ENCODE measurements at regions not wholly inside any gene's neighbourhood (a gene's known extent, or its start where the extent isn't known, plus 50 kb on each side); places are given as distances from the start of the nearest gene placed in this dataset.

DNA sequence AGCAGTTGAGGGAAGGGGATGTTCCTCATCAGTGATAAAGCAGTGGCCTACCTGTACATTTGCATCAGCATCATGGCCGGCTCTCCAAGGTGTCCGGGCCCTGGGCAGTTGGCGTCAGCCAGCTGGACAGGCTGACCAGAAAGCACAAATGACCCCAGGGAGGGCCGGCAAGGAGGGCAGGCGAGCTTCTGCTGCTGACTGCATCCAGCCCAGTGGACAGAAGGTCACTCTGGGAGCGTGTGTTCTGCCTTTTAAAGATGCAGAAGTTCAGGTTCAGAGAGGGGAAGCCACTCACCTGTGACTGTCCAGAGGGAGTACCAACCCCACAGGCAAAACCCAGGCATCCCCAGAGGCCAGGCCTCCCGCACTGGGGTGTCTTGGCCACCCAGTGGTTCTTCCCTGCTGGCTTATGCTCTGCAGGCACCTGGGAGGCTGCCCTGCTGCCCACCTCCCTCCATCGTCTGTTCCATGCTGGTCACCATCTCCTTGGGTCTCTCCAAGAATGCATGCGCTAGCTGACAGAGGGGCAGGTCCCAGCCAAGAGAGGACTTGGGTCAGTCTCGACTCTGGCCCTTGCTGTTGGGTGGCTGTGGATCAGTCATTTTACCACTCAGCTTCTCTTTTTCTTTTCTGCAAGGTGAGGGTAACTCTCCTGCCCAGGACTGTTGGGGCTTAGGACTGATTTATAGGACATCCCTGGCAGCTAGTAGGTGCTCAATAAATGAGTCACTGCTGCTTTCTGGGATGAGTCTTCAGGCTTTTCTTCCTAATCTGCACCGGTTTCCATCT lies 89.9 kb downstream of the INHBB start:
- Histone ChIP-seq H3K9ac (ENCODE audit: low read length) (no peak overlapping the region), H2BK12ac (ENCODE audit: low read length in 2 of 2) (no peak overlapping the region), H3K14ac (ENCODE audit: low read length in 2 of 2) (no peak overlapping the region), H3K27me3 (ENCODE audit: control insufficient read depth in 1 of 2, insufficient read depth in 1 of 2, low read length in 2 of 2) (peaks cover 26 to 81% of the 10 kb centered on the region in 2 experiments), H2BK5ac (ENCODE audit: low read depth, low read length, poor library complexity, severe bottlenecking) (no peak overlapping the region), H2BK120ac (ENCODE audit: low read depth, low read length) (no peak overlapping the region), H3K4me2 (ENCODE audit: low read length, poor library complexity, severe bottlenecking) (no peak overlapping the region), H3K4me3 (ENCODE audit: insufficient read depth in 1 of 2, low read depth in 1 of 2, low read length in 2 of 2) (no peak overlapping the region), H3K18ac (ENCODE audit: low read depth in 1 of 2, low read length in 2 of 2) (no peak overlapping the region), H3K27ac (ENCODE audit: low read length, poor library complexity, severe bottlenecking) (no peak overlapping the region), H2BK15ac (ENCODE audit: low read depth, poor library complexity, severe bottlenecking) (no peak overlapping the region), H3K4ac (ENCODE audit: low read depth in 1 of 2, low read length in 2 of 2) (no peak overlapping the region), H3K23ac (ENCODE audit: low read length in 2 of 2) (no peak overlapping the region), H3K9me3 (ENCODE audit: control insufficient read depth, low read length) (no peaks in the 10 kb centered on the region), H4K8ac (ENCODE audit: low read length) (no peak overlapping the region), H3K79me1 (replicated peaks; ENCODE audit: low read length, poor library complexity, severe bottlenecking) (no peaks in the 10 kb centered on the region), H3K36me3 (ENCODE audit: control insufficient read depth in 1 of 2, insufficient read depth in 2 of 2, low read depth in 1 of 2, low read length in 2 of 2) (no peaks in the 10 kb centered on the region), H2AK5ac (ENCODE audit: low read length, severe bottlenecking) (no peak overlapping the region), H2AFZ (ENCODE audit: low read depth, low read length) (no peak overlapping the region), H4K91ac (ENCODE audit: low read length) (no peak overlapping the region), H3K4me1 (ENCODE audit: control insufficient read depth, insufficient read depth, low read depth, low read length) (no peaks in the 10 kb centered on the region)
- DNase-seq, result no peak
- WGBS, result 82% methylated on average over 11 of the region's 11 CpGs

DNA sequence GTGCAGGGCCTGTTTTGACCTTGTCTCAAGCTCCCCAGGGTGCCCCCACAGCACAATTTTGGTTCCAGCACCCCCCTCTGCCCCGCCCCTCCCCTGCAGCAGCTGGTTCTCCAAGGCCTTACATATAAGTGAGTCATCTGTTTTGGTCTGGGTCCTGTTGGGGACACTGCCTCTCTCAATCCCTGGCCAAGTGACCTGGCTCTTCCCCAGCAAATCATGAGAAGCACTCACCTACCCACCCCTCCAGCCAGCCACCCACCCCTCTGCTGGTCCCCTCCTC lies 90.5 kb downstream of the INHBB start:
- no peak overlapping the region for H4K91ac ChIP-seq (ENCODE audit: low read length)
- no peak overlapping the region for H3K18ac ChIP-seq (ENCODE audit: low read depth in 1 of 2, low read length in 2 of 2)
- H2BK120ac ChIP-seq (ENCODE audit: low read depth, low read length), result no peak overlapping the region
- H3K27ac ChIP-seq (ENCODE audit: low read length, poor library complexity, severe bottlenecking), result no peak overlapping the region
- H3K79me1 ChIP-seq (replicated peaks; ENCODE audit: low read length, poor library complexity, severe bottlenecking), result no peaks in the 10 kb centered on the region
- no peak overlapping the region for H2AK5ac ChIP-seq (ENCODE audit: low read length, severe bottlenecking)
- no peak overlapping the region for H3K9ac ChIP-seq (ENCODE audit: low read length)
- H3K14ac ChIP-seq (ENCODE audit: low read length in 2 of 2), result no peak overlapping the region
- H2AFZ ChIP-seq (ENCODE audit: low read depth, low read length), result no peak overlapping the region
- H3K36me3 ChIP-seq (ENCODE audit: control insufficient read depth in 1 of 2, insufficient read depth in 2 of 2, low read depth in 1 of 2, low read length in 2 of 2), result no peaks in the 10 kb centered on the region
- no peak overlapping the region for H3K4ac ChIP-seq (ENCODE audit: low read depth in 1 of 2, low read length in 2 of 2)
- no peak for DNase-seq
- no peak overlapping the region for H3K23ac ChIP-seq (ENCODE audit: low read length in 2 of 2)
- H3K27me3 ChIP-seq (ENCODE audit: control insufficient read depth in 1 of 2, insufficient read depth in 1 of 2, low read length in 2 of 2), result peaks cover 26 to 82% of the 10 kb centered on the region in 2 experiments
- H3K4me2 ChIP-seq (ENCODE audit: low read length, poor library complexity, severe bottlenecking), result no peak overlapping the region
- no peak overlapping the region for H4K8ac ChIP-seq (ENCODE audit: low read length)
- H2BK12ac ChIP-seq (ENCODE audit: low read length in 2 of 2), result no peak overlapping the region
- WGBS, result no CpG with 5 or more reads among the region's 1 CpG
- H2BK5ac ChIP-seq (ENCODE audit: low read depth, low read length, poor library complexity, severe bottlenecking), result no peak overlapping the region
- H3K4me3 ChIP-seq (ENCODE audit: insufficient read depth in 1 of 2, low read depth in 1 of 2, low read length in 2 of 2), result no peak overlapping the region
- H3K4me1 ChIP-seq (ENCODE audit: control insufficient read depth, insufficient read depth, low read depth, low read length), result no peaks in the 10 kb centered on the region
- no peak overlapping the region for H2BK15ac ChIP-seq (ENCODE audit: low read depth, poor library complexity, severe bottlenecking)
- no peaks in the 10 kb centered on the region for H3K9me3 ChIP-seq (ENCODE audit: control insufficient read depth, low read length)

DNA sequence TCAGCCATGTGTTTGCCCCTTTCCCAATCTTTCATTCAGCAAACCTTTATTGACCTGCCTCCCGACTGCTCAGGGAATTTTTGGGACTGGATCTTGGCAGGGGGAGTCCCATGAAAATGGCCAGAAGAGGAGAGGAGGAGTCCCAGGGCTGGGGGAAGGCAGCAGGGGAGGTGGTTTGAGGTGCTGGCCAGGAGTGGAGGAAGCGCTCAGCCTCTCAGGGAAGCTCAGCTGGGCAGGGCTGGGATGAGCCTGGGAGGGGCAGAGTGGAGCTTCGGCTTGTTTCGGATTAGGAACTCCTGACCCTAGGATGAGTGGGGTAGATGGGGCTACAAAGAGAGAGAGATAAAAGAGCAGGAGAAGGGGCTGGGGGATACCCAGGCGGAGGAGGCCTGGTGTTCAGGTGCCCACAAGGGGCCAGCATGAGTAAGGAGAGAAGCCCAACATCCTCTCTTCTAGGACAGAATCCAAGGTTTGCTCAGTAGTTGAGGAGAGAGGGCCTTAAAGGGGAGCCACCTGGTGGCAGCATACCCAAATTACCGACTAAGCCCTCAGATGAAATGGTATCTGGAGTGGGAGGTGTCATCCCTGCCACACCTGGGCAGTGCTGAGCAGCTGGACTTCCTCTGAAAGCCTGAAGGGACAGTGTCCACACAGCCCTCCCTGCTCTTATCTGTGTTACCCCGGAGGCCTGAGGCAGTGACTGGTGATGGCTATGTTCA lies 91.1 kb downstream of the INHBB start:
- H2BK15ac ChIP-seq (ENCODE audit: low read depth, poor library complexity, severe bottlenecking), result no peak overlapping the region
- H3K18ac ChIP-seq (ENCODE audit: low read depth in 1 of 2, low read length in 2 of 2), result no peak overlapping the region
- no peak overlapping the region for H2AK5ac ChIP-seq (ENCODE audit: low read length, severe bottlenecking)
- H3K4me2 ChIP-seq (ENCODE audit: low read length, poor library complexity, severe bottlenecking), result no peak overlapping the region
- peaks cover 32 to 82% of the 10 kb centered on the region in 2 experiments for H3K27me3 ChIP-seq (ENCODE audit: control insufficient read depth in 1 of 2, insufficient read depth in 1 of 2, low read length in 2 of 2)
- no peak overlapping the region for H3K23ac ChIP-seq (ENCODE audit: low read length in 2 of 2)
- no peak overlapping the region for H2BK5ac ChIP-seq (ENCODE audit: low read depth, low read length, poor library complexity, severe bottlenecking)
- no peak overlapping the region for H3K14ac ChIP-seq (ENCODE audit: low read length in 2 of 2)
- no peaks in the 10 kb centered on the region for H3K79me1 ChIP-seq (replicated peaks; ENCODE audit: low read length, poor library complexity, severe bottlenecking)
- H2BK120ac ChIP-seq (ENCODE audit: low read depth, low read length), result no peak overlapping the region
- no peak overlapping the region for H2BK12ac ChIP-seq (ENCODE audit: low read length in 2 of 2)
- WGBS, result 64% methylated on average over 6 of the region's 7 CpGs
- no peaks in the 10 kb centered on the region for H3K9me3 ChIP-seq (ENCODE audit: control insufficient read depth, low read length)
- H3K4me3 ChIP-seq (ENCODE audit: insufficient read depth in 1 of 2, low read depth in 1 of 2, low read length in 2 of 2), result no peak overlapping the region
- H2AFZ ChIP-seq (ENCODE audit: low read depth, low read length), result no peak overlapping the region
- H3K27ac ChIP-seq (ENCODE audit: low read length, poor library complexity, severe bottlenecking), result no peak overlapping the region
- H4K8ac ChIP-seq (ENCODE audit: low read length), result no peak overlapping the region
- no peak overlapping the region for H4K91ac ChIP-seq (ENCODE audit: low read length)
- peaks cover 1% of the 10 kb centered on the region for H3K4me1 ChIP-seq (ENCODE audit: control insufficient read depth, insufficient read depth, low read depth, low read length)
- H3K36me3 ChIP-seq (ENCODE audit: control insufficient read depth in 1 of 2, insufficient read depth in 2 of 2, low read depth in 1 of 2, low read length in 2 of 2), result no peaks in the 10 kb centered on the region
- DNase-seq, result no peak
- no peak overlapping the region for H3K9ac ChIP-seq (ENCODE audit: low read length)
- no peak overlapping the region for H3K4ac ChIP-seq (ENCODE audit: low read depth in 1 of 2, low read length in 2 of 2)

DNA sequence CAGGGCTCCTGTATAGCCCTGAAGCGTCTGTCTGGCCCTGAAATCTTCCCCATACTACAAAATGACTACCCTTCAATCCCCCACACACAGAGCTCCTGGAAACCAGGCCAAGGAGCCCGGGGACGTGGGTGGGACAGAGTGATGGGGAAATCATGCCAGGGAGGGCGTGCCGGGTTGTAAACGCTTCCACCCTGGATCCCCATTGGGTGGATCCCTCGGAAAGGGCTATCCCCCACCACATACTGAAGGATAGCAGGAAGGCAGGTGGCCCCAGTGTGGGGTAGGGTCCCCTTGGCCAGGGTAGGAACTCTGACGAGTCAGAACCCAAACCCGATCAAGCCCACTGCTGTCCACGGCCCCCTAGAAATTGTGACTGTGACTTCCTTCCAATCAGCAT lies 91.7 kb downstream of the INHBB start:
- Histone ChIP-seq H3K36me3 (ENCODE audit: control insufficient read depth in 1 of 2, insufficient read depth in 2 of 2, low read depth in 1 of 2, low read length in 2 of 2) (no peaks in the 10 kb centered on the region), H3K27ac (ENCODE audit: low read length, poor library complexity, severe bottlenecking) (no peak overlapping the region), H3K4me2 (ENCODE audit: low read length, poor library complexity, severe bottlenecking) (no peak overlapping the region), H3K4me1 (ENCODE audit: control insufficient read depth, insufficient read depth, low read depth, low read length) (peaks cover 7% of the 10 kb centered on the region), H3K14ac (ENCODE audit: low read length in 2 of 2) (no peak overlapping the region), H2BK120ac (ENCODE audit: low read depth, low read length) (no peak overlapping the region), H3K4ac (ENCODE audit: low read depth in 1 of 2, low read length in 2 of 2) (no peak overlapping the region), H3K27me3 (ENCODE audit: control insufficient read depth in 1 of 2, insufficient read depth in 1 of 2, low read length in 2 of 2) (peaks cover 37 to 86% of the 10 kb centered on the region in 2 experiments), H3K9ac (ENCODE audit: low read length) (no peak overlapping the region), H3K4me3 (ENCODE audit: insufficient read depth in 1 of 2, low read depth in 1 of 2, low read length in 2 of 2) (no peak overlapping the region), H3K23ac (ENCODE audit: low read length in 2 of 2) (no peak overlapping the region), H3K9me3 (ENCODE audit: control insufficient read depth, low read length) (no peaks in the 10 kb centered on the region), H2BK5ac (ENCODE audit: low read depth, low read length, poor library complexity, severe bottlenecking) (no peak overlapping the region), H3K18ac (ENCODE audit: low read depth in 1 of 2, low read length in 2 of 2) (no peak overlapping the region), H2BK15ac (ENCODE audit: low read depth, poor library complexity, severe bottlenecking) (no peak overlapping the region), H2AFZ (ENCODE audit: low read depth, low read length) (no peak overlapping the region), H2AK5ac (ENCODE audit: low read length, severe bottlenecking) (no peak overlapping the region), H3K79me1 (replicated peaks; ENCODE audit: low read length, poor library complexity, severe bottlenecking) (no peaks in the 10 kb centered on the region), H2BK12ac (ENCODE audit: low read length in 2 of 2) (no peak overlapping the region), H4K91ac (ENCODE audit: low read length) (no peak overlapping the region), H4K8ac (ENCODE audit: low read length) (no peak overlapping the region)
- DNase-seq, result no peak
- WGBS, result 85% methylated on average over 4 of the region's 10 CpGs

Measured in mesenchymal stem cell (in vitro differentiated cells and primary cell).